PC-9 (cell line): ENCODE measurements at regions not wholly inside any gene's neighbourhood (a gene's known extent, or its start where the extent isn't known, plus 50 kb on each side); places are given as distances from the start of the nearest gene placed in this dataset.

ENCODE experiments used
- CTCF ChIP-seq: fragments of 200-600 bp; sonication (generic); conservative IDR thresholded peaks from 2 replicates; pipeline ENCODE4 v1.6.1; 2017; ENCODE audit warnings: mixed run types, antibody characterized with exemption, mild to moderate bottlenecking, moderate library complexity
- EZH2 ChIP-seq: fragments of 200-600 bp; sonication (generic); IDR thresholded peaks from 2 replicates; pipeline ENCODE4 v1.8.0; 2017; ENCODE audit warnings: antibody characterized with exemption, low read depth

- no peak for TF ChIP-seq CTCF
- TF ChIP-seq EZH2, result no peak
These were observed 200.3 kb downstream of the C11orf91 start for GRCh38 chr11:33500332-33500731.
